ENCODE measurements at regions not wholly inside any gene's neighbourhood (a gene's known extent, or its start where the extent isn't known, plus 50 kb on each side); places are given as distances from the start of the nearest gene placed in this dataset.

DNA sequence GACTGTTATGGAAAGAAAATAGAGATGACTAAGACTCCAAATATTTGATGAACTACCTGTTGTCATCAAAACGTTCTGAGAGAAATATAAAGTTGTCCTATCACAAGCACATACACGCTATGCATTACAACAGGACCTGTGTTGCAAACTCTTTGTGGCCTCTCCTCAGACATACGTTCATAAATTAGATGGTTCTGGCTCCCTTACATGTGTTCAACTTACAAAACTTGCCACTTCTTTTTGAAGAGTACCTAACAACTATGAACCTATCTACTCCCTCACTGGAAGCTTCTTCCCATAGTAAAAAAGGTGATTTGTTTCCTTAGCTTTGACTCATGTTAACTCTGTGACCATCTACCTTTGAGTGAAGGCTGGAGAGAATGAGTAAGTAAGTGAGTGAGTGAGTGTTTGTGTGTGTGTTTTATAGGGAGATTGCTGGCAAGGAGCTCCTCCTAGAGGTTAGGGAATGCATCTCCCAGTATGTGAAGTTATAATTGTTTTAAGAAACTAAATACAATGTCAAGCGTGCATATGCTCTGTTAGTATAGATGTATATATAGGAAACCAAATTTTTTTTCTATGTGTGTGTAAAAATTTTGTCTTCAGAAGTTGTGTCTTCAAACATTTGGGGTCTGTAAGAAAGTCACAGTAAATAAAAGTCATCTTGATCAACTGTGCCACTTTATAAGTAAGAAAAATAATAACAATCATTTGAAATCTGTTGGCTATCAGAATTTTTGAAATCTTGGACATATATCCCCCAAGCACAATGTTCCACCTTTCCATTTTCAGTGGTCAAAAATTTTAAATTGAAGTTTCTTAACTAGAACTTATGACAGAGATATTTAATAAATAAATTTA lies 1211.1 kb upstream of the GJE1 start:
- DNase-seq = peak; percentile 3

DNA sequence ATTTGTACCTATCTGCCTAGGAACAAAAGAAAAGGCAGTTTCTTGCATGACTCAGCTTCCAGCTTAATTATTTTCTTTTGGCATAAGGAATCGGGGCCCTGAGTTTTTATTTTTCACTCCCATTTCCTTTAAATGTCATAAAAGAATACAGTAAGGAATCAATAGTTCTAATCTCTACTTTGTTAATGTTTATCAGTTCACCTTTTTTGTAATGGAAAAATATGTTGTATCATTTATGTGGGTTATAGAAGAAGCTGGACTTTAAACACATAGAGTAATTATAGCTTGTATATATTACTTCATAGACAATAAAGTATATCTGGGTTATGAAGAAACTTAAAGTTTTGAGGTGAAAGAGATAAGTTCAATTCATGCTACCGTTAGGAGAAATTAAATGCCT lies 1214.8 kb upstream of the GJE1 start:
- no peak for DNase-seq

DNA sequence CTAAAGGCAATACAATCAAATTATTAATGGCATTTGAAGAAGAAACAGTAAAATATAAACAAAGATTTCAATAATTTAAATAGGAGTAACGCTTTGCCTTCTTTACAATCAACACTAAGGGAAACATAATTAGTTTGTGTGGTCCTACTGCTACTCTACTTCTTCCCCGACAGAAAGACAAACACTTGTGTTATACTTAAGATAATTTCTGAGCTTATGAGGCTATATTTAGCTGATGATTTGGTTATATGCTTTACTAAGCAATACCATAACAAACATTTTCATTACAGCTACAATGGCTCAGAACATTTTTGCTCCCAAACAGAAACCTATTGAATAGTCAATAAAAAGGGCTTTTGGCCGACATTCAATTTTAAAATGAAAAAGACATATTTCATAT lies 1217.2 kb upstream of the GJE1 start:
- no peak for DNase-seq

DNA sequence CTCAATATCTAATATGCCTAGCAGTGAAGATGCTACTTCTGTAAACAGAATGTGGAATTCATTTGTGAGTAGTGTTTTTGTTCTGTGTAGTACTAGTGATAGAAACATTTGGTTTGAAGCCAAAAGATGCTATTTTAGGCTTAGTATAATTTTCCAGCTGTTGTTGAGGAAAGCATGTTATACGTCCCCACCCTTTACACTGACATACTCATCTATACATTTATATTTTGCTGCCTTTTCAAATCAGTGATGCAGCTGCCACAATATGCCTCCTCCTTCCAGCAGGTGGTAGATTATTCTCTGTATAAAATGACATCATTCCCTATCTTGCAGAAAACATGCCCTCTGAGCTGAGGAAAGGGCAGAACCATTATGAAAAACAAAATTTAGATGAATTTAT lies 1217.6 kb upstream of the GJE1 start:
- DNase-seq = peak; percentile 6

DNA sequence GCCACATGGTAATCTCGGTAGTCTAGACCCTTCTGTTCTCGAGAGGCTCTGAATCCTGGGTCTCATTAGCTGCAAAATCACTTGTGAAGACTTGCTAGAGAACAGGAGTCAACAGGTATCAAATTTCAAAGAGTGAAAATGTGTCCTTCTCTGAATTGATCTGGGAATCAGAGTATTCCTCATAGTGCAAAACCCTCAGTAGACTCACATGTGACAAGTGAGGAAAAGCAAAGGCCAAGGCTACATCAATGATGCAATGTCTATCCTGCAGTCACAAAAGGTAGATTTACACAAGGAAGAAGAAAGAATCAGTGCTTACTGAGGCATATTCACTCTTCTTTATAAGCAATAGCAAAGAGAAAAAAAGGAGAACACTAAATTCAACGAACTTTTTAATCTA lies 1220.0 kb upstream of the GJE1 start:
- no peak for DNase-seq

DNA sequence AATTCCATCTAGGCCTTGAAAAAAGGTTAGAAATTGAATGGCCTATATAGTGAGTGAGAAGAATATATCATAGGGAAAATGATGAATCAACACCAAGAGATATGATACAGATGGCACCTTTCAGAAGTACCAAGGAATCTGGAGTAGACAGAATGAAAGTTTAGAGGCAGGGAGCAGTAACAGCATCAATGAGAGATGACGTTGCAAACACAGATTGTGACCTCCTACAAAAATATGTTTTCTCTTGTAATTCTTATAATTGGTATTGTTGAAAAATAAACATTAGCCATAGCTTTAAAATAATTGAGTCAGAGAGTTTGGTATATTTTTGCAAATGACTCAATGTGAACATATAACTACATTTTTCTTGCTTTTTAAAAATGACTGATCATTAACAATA lies 1223.1 kb upstream of the GJE1 start:
- DNase-seq = no peak

DNA sequence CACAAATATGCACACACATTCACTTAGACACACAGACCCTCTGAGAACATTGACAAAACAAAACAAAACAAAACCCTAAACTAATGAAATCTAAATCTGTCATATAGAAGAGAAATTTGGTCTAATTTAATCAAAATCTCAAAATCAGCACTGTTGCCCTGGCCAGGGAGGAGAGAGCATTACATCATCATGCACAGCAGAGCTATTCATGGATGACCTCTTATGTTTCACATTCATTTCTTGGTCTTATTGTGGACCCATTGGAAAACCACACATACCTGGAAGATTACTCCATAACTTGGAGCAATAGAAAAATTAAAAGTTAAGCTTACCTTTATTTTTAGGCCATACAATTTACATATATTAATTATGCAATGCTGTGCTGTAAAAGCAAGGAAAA lies 1223.6 kb upstream of the GJE1 start:
- DNase-seq = no peak

DNA sequence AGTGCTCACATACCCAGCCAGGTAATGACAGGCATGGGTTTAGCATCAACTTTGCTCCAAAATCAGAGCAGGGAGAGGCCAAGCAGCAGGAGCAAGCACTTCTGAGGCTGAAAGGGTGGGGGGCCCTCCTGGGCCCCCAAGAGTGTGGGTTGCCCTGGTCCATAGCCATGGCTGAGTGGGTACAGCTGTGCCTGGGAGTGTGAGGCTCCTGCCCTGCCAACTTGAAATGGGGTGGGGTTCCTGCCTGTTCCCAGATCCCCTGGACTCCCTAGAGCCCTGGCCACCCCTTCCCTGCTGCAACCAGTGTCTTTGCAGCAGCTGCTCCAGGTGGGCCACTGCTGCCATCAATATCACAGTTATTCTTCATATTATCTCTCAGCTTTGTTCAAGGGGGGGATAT lies 1224.2 kb upstream of the GJE1 start:
- no peak for DNase-seq

DNA sequence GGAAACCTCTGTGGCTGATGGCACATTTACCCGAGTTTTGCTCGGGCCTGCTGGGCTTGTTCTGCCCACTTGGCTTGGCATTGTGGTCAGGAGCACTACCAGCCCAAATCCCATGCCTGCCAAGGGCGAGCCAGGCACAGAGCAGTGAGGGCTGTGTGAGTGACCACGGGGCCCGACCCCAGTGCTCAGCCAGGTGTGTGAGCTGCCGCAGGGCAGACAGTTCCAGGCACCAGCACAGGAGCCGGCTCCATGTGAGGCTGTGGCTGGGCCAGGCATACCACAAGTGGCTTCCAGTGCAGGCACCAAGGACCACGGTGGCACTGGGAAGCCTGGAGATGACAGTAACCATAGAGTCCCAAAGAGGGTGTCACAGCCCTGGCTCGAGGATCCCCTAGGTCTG lies 1225.5 kb upstream of the GJE1 start:
- no peak for DNase-seq

DNA sequence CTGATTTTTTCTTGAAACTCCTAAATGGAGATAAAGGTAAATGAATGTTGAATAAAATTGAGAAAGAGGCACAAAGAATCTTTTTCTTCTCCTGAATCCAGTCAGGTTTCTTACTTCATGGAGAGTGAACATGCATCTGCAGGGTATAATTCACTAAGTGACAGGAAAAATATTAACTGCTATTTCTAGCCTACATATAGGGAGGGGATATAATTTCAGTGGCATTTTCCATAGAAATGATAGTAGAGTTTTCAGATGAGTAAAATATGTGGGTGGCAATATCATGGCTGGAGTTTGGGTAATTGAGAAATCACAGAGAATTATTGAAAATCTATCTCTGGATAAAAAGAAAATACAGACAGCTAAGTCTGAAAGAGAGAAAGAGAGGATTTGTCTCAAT lies 1227.0 kb upstream of the GJE1 start:
- no peak for DNase-seq

DNA sequence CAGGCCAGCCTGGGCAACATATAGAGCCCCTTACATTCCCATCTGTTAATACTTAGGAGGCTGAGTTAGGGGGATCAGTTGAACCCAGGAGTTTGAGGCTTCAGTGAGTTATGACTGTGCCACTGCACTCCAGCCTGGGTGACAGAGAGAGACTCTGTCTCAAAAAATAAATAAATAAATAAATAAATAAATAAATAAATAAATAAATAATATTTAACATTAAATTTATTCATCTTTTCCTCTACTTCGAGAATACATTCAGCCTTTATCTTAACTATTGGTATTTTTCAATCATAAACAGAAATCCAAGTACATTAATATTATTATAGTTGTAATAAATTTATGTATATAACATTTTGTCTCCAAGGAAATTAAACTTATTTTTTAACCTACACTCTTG lies 1227.7 kb upstream of the GJE1 start:
- DNase-seq = no peak

DNA sequence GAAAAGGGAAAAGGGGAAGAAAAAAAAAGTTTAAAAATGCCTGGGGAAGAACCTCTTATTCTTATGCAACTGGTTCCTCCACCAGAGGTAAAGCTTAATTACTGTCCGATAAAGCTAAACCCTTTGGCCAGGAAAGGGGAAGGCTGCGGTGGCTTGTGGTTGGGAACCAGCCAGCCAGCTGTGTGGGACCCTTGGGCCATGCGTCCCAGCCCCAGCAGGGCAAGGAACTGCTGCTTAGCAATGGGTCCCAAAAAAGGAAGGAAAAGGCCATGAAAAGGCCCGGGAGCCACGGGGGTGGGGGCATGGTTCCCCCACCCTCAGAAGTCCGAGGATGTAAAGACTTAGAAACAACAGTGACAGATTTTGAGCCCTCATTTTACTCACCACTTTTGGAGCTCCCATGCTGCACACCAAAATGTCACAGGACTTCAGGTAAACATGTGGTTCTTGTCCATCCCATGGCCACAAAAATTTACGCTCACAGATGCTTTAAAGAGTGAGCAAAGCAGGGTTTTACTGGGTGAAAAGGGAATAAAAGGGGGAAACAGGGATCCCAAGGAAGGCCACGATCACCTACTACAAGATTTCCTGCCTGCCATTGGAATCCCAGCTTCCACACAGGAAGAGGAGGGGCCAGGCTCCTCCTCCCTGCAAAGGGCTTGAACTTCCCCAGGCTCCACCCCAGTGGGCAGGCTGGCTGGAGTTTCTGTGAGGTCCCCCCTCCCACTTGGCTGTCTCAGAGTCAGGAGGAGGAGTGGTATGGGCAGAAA lies 1234.7 kb upstream of the GJE1 start:
- no peak for DNase-seq

DNA sequence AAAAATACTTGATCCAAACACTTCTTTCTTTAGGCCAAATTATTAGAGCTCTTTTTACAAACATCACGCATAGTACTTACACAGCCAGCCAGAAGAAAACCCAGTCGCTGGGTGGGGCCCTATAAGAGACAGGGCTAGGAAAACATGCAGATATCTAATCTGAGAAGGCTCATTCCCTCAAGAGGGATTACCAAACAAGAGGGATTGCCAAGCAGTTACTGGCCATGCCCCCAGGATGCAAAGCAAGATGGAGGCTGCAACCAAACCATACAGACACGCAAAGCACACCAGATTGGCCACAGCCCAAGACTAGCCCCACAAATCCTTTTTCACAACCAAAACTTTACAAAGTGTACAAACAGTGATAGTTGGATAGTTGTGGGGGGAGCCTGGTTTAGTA lies 1235.4 kb upstream of the GJE1 start:
- no peak for DNase-seq

DNA sequence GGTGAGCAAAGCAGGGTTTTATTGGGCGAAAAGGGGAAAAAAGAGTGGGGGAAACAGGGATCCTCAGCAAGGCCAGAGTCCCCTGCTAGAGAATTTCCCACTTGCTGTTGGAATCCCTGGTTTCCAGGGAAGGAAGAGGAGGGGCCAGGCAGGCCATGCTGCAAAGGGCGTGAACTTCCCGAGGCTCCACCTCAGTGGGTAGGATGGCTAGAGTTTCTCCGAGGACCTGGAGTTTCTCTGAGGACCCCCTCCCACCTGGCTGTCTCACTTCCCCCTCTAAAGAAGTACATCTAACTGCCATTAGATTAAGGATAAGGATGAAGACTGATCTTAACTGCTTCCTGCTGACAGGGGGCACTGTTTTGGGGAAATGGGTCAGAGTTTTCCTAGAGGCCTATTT lies 1239.3 kb upstream of the GJE1 start:
- no peak for DNase-seq

DNA sequence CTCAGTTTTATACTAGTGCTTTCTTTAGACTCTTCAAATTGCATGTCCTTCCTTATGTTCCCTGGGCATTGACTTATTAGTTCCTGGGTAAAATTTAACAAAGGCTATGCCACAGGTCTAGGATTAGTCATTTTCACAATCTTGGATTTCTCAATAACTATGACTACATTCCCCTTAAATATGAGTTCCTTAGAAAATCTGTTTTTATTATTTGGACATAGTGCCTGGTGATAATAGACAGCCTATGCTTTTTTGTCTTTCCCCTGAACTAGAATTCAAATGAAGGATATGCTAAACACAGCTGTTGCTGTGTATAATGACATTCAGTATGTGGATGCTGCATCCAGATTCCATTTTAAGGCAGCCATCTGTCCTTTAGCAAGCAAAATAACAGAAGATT lies 1252.8 kb upstream of the GJE1 start:
- no peak for DNase-seq

DNA sequence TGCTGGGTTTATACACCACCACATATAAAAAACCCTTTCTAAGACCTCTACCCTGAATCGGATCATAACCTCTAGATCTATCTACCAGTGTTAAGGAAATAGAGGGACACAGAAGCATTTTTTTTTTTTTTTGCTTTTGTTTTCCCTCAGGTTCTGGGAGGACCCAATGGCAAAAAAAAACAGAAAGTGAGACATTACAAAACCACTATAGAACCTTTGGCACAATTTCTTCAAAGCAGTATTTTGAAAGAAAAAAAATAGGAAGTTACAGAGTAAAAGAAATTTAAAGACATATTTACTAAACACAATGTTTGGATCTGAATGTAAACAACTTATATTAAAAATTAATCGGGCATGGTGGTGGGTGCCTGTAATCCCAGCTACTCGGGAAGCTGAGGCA lies 1258.7 kb upstream of the GJE1 start:
- no peak for DNase-seq

DNA sequence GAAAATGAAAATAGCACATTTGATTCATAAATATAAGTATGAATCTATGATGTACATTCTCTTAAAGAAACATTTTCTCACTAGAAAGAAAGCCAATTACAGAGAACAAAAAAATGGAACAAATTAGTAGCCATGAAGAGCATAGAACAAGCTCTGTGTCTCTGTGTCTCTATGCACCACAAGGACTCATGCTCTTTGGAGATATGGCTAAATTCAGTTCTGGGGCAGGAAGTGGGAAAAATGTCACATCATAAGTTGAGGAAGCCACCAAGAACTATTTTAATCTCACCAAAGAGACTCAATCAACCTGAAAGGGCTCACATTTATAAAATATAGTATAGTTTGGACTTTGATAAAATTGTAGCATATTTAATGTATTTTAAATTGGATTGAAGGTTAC lies 1259.8 kb upstream of the GJE1 start:
- no peak for DNase-seq

DNA sequence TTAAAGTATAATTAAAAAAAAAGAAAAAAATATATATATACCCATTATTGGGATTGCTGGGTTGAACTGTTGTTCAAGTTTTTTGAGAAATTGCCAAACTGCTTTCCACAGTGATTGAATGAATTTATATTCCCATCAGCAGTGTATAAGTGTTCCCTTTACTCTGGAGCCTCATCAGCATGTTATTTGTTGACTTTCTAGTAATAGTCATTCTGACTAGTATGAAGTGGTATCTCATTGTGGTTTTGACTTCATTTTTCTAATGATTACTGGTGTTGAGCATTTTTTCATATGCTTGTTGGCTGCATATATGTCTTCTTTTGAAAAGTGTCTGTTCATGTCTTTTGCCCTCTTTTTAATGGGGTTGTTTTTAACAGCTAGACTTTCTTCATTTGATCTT lies 1260.8 kb upstream of the GJE1 start:
- DNase-seq = no peak

DNA sequence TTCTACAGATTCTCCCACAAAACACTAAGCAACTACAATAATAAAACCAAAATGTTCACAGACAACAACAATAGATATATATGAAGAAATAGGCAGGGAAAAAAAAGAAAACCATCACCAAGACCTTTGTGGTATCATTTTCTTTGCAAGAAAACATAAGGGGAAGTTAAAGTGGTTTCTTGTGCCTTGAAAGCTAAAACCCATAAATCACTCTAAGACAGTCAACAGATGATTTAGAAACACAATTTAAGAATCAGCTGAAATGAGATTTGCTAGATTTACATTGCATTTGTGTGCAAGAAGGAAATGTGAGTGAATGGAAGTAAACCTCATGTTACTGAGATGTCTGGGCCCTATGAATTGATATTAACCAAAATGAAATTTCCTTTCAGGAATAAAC lies 1265.4 kb upstream of the GJE1 start:
- DNase-seq = no peak

DNA sequence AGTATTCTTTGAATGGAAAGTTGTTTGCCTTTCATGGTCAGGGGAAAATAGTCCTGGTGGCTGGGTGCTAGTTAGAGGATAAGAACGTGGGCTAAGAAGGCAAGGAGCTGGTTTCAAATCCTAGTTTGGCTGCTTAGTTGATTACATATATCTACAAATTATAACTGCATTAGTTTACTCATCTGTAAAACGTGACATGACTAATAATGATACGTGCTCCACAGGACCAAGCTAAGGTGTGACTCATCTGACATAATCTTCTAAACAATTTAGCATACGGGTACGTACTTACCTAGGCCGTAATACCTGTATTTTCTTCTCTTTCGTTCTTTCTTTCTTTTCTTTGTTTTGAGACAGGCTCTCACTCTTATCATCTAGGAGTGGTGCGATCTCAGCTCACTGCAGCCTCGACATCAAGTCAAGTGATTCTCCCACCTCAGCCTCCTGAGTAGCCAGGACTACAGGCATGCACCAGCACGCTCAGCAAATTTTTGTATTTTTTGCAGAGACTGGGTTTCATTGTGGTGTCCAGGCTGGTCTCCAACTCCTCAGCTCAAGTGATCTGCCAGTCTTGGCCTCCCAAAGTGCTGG lies 1274.2 kb upstream of the GJE1 start:
- no peak for DNase-seq

DNA sequence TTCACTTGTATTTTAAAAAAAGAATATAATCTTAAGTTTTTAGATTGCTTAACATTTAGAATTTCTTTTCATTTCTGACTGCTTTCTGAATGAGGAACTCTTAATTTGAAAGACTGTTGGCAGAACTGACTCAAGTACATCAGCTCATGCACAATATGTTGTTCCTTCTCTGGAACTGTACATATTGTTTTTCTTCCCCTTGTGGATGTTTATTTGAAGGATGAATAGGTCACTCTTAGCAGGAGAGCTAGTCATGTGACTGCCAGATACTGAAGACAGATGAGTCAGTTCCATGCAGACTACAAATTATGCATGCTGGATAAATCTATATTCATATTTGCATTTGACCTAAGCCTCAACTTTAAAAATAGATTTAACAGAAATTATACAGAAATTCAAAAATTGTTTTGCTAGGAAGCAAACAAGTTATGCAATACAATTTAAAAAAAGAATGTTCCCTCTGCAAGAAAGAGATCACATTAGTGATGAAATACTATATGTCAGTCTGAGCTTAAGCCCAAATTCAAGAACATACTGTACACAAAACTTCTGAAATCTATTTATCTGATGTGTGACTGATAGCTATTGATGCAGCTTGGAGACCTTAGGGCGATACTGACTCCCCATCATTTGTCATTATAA lies 1274.9 kb upstream of the GJE1 start:
- DNase-seq = no peak

DNA sequence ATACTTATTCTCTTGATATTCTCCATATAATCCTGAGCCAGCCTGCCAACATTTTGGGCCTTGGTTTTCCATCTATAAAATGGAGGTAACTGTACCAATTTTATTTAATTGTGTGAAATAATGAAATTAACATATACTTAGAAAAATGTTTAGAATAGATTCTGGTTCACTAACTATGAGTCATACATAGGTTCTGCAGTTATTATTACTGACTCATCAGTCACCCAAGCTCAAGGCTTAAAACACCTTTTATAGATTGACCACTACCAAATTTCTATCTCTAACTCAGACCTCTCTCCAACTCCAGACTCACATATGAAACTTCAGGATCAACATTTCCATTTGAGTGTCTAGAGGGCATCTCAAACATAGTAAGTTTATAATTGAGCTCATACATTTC lies 1277.2 kb upstream of the GJE1 start:
- no peak for DNase-seq

DNA sequence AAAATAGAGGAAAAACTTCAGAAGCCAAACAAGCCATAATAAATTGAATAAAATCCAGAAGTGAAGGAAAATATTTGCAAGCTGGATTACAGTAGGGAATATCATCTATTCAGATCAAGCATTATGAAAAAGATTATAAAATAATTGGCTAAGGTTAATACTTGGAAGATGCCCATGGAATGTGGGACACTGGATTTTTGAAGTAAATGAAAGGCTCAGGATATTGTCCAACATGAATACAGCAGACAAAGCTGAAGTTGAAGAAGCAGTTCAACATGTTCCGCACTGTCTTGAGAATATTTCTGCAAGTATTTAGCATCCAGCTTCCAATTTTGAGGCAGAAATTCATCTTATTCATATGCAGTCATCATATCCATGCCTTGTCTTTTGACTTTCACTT lies 1278.4 kb upstream of the GJE1 start:
- DNase-seq = no peak

DNA sequence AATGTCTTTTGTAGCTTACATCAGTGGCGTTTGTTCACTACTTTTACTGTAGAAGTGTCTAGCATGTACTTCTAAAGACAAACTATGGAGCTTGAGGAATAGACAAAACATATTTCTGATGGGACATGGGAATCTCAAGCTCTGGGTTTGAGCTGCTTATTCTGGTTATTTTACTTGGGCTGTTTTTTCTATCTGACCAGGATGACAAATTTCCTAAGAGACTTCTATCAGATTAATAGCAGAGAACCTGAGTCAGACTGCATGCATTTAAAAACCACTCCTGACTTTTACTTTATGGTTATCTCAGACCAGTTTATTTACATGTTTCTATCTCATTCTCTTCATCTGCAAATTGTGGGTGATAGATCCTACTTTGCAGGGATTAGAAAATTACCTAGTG lies 1282.3 kb upstream of the GJE1 start:
- DNase-seq = no peak

All from NCI-H510A (cell line).